B cell (primary cell): ENCODE measurements at regions not wholly inside any gene's neighbourhood (a gene's known extent, or its start where the extent isn't known, plus 50 kb on each side); places are given as distances from the start of the nearest gene placed in this dataset.
"Not testable (repeated sequence)": the region's sequence is repeated elsewhere in the genome, so short reads cannot be mapped to it uniquely, and the experiment has no call there.

Source experiments
- ATAC-seq: fragments of 200-7000 bp; cut with Tn5 transposase; one replicate; pipeline ENCODE4 v1.10.0; 2021; ENCODE audit warnings: low read depth, mild to moderate bottlenecking, moderate number of reproducible peaks, moderate library complexity
- CTCF ChIA-PET: fragments of 350-600 bp; sonication (Branson Sonifier 250); formaldehyde crosslinking; loops from one replicate; lab custom pipeline; 2021; ENCODE audit warnings: antibody characterized with exemption, inconsistent platforms; lab: Charles Lee
- POLR2A ChIA-PET: fragments of 350-600 bp; sonication (Branson Sonifier 250); formaldehyde crosslinking; loops from one replicate; lab custom pipeline; 2021; ENCODE audit warnings: antibody characterized with exemption; lab: Charles Lee
- DNase-seq: peaks from one replicate; pipeline ENCODE4 v3.0.0; 2013
- H2AFZ ChIP-seq: 2 replicates; pipeline ENCODE4 v1.6.1; 2012; ENCODE audit warnings: mild to moderate bottlenecking, low read depth, low read length; ENCODE audit not compliant: insufficient read depth, poor library complexity, severe bottlenecking
- H3K27ac ChIP-seq, 2 donors: 1 replicate in 1 of 2; 2 replicates in 1 of 2; pipeline ENCODE4 v1.5.1; 2012 to 2013; ENCODE audit warnings: low read length in 2 of 2, mild to moderate bottlenecking in 2 of 2, moderate library complexity in 1 of 2
- H3K27me3 ChIP-seq, 4 experiments: fragments of 200-600 bp in 1 of 4; sonication (generic) in 1 of 4; replicated peaks in 1 of 4; 1 replicate in 2 of 4; 2 replicates in 2 of 4; pipeline versions ENCODE4 v1.6.1 to v1.7.0; 2013 to 2016; ENCODE audit warnings: low read length in 3 of 4, mild to moderate bottlenecking in 2 of 4, mixed read lengths in 1 of 4, moderate library complexity in 1 of 4; ENCODE audit not compliant: insufficient read depth in 4 of 4, control insufficient read depth in 3 of 4; ENCODE audit errors: control extremely low read depth in 1 of 4
- H3K36me3 ChIP-seq, 2 experiments: replicated peaks in 1 of 2; 1 replicate in 1 of 2; 2 replicates in 1 of 2; pipeline versions ENCODE4 v1.6.1 to v1.7.1; 2013; ENCODE audit warnings: low read length in 1 of 2; ENCODE audit not compliant: insufficient read depth in 2 of 2, control insufficient read depth in 1 of 2; ENCODE audit errors: control extremely low read depth in 1 of 2, extremely low read depth in 1 of 2
- H3K4me1 ChIP-seq, 2 donors: fragments of 200-600 bp in 1 of 2; sonication (generic) in 1 of 2; 1 replicate in 1 of 2; 2 replicates in 1 of 2; pipeline versions ENCODE4 v1.5.1 to v1.6.1; 2013 to 2017; ENCODE audit warnings: low read length in 2 of 2; ENCODE audit not compliant: control insufficient read depth in 2 of 2, insufficient read depth in 2 of 2
- H3K4me2 ChIP-seq: replicated peaks from 2 replicates; pipeline ENCODE3; 2012; ENCODE audit warnings: mild to moderate bottlenecking, low read depth, low read length; ENCODE audit not compliant: poor library complexity, severe bottlenecking
- H3K4me3 ChIP-seq, 5 experiments: fragments of 200-600 bp in 1 of 5; sonication (generic) in 1 of 5; 1 replicate in 3 of 5; 2 replicates in 2 of 5; pipeline versions ENCODE4 v1.5.1 to v1.7.0; 2011 to 2016; ENCODE audit warnings: low read length in 4 of 5, mild to moderate bottlenecking in 4 of 5, low read depth in 2 of 5, control low read depth in 1 of 5, moderate library complexity in 1 of 5; ENCODE audit not compliant: insufficient read depth in 1 of 5; ENCODE audit errors: control extremely low read depth in 1 of 5, extremely low read depth in 1 of 5
- H3K79me2 ChIP-seq: fragments of 200-600 bp; sonication (generic); one replicate; pipeline ENCODE4 v1.6.0; 2016; ENCODE audit warnings: low read length; ENCODE audit not compliant: control insufficient read depth, insufficient read depth
- H3K9ac ChIP-seq: fragments of 200-600 bp; sonication (generic); 2 replicates; pipeline ENCODE4 v1.6.1; 2017; ENCODE audit warnings: mild to moderate bottlenecking, low read length, moderate library complexity
- H3K9me3 ChIP-seq, 3 donors: one replicate each; pipeline versions ENCODE4 v1.6.1 to v1.7.1; 2013; ENCODE audit warnings: low read length in 2 of 3; ENCODE audit not compliant: control insufficient read depth in 2 of 3, insufficient read depth in 1 of 3; ENCODE audit errors: control extremely low read depth in 1 of 3
- H4K20me1 ChIP-seq: 2 replicates; pipeline ENCODE4 v1.6.0; 2012; ENCODE audit warnings: mild to moderate bottlenecking, low read length; ENCODE audit not compliant: insufficient read depth, control insufficient read depth, poor library complexity, severe bottlenecking
- H3K27ac Mint-ChIP-seq: one replicate; pipeline ENCODE4 v1.8.0; 2021; ENCODE audit warnings: mixed read lengths
- H3K27me3 Mint-ChIP-seq: one replicate; pipeline ENCODE4 v1.8.0; 2021; ENCODE audit warnings: mixed read lengths
- H3K4me1 Mint-ChIP-seq: one replicate; pipeline ENCODE4 v1.8.0; 2021; ENCODE audit warnings: mixed read lengths
- H3K4me3 Mint-ChIP-seq: one replicate; pipeline ENCODE4 v1.8.0; 2021; ENCODE audit warnings: mixed read lengths
- H3K9me3 Mint-ChIP-seq: one replicate; pipeline ENCODE4 v1.8.0; 2022; ENCODE audit warnings: mixed read lengths; ENCODE audit not compliant: insufficient read depth
- EZH2 ChIP-seq: IDR thresholded peaks from 2 replicates; pipeline ENCODE4 v1.6.1; 2012; ENCODE audit warnings: borderline replicate concordance, low read depth, mild to moderate bottlenecking, moderate library complexity, low read length; ENCODE audit not compliant: insufficient read depth, poor library complexity, severe bottlenecking
- WGBS: methylation state at CpG from one replicate; pipeline ENCODE4 v1.1.5; 2013; ENCODE audit warnings: missing lambda C conversion rate; ENCODE audit not compliant: insufficient coverage; 5-methylcytosine and 5-hydroxymethylcytosine counted together
- intact Hi-C: fragments of 100-400 bp; cut with micrococcal nuclease; formaldehyde crosslinking; loops from one replicate; pipeline ENCODE4 v1.10.0; 2022
- TF ChIP-seq, protein P1 (sequence below): fragments of 200-600 bp; IDR thresholded peaks from one replicate; pipeline ENCODE4 v1.8.0; 2022; ENCODE audit warnings: antibody characterized with exemption, mild to moderate bottlenecking

GRCh38 chr17:61539728-61540127 is 51.3 kb downstream of the NACA2 start:
- no CpG with 5 or more reads among the region's 2 CpGs for WGBS

DNA sequence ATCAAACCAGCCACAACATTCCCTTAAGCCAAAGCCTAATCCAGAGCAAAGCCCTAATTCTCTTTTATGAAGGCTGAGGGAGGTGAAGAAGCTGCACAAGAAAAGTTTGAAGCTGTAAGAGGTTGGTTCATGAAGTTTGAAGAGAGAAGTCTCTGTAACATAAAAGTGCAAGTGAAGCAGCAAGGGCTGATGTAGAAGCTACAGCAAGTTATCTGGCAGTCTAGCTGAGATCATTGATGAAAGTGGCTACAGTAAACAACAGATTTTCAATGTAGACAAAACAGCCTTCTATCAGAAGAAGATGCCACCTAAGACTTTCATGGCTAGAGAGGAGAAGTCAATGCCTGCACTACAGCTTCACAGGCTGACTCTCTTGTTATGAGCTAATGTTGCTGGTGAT is 52.5 kb downstream of the NACA2 start:
- H3K27me3 Mint-ChIP-seq: peaks cover 24% of the 10 kb centered on the region
- Histone ChIP-seq H3K9ac (no peak overlapping the region), H3K4me1 (no peaks in the 10 kb centered on the region), H3K4me2 (no peak overlapping the region), H4K20me1 (no peaks in the 10 kb centered on the region), H3K27ac (no peak overlapping the region), H3K9me3 (peaks cover 0 to 4% (median 3%) of the 10 kb centered on the region in 3 donors), H3K36me3 (no peaks in the 10 kb centered on the region), H3K4me3 (no peak overlapping the region), H2AFZ (no peak overlapping the region), H3K79me2 (no peaks in the 10 kb centered on the region), H3K27me3 (peaks cover 0 to 3% (median 0%) of the 10 kb centered on the region in 4 experiments)
- no peak for ATAC-seq
- no peak overlapping the region for H3K4me3 Mint-ChIP-seq
- H3K4me1 Mint-ChIP-seq: peaks cover 3% of the 10 kb centered on the region
- no peak overlapping the region for H3K27ac Mint-ChIP-seq
- POLR2A ChIA-PET: no interaction called here
- intact Hi-C loops: no loop called here
- no peak for DNase-seq
- TF ChIP-seq EZH2: no peak
- TF ChIP-seq, protein P1, sequence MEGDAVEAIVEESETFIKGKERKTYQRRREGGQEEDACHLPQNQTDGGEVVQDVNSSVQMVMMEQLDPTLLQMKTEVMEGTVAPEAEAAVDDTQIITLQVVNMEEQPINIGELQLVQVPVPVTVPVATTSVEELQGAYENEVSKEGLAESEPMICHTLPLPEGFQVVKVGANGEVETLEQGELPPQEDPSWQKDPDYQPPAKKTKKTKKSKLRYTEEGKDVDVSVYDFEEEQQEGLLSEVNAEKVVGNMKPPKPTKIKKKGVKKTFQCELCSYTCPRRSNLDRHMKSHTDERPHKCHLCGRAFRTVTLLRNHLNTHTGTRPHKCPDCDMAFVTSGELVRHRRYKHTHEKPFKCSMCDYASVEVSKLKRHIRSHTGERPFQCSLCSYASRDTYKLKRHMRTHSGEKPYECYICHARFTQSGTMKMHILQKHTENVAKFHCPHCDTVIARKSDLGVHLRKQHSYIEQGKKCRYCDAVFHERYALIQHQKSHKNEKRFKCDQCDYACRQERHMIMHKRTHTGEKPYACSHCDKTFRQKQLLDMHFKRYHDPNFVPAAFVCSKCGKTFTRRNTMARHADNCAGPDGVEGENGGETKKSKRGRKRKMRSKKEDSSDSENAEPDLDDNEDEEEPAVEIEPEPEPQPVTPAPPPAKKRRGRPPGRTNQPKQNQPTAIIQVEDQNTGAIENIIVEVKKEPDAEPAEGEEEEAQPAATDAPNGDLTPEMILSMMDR: no peak
- CTCF ChIA-PET: no interaction called here
- peaks cover 7% of the 10 kb centered on the region for H3K9me3 Mint-ChIP-seq

More at GRCh38 chr17:61539728-61540127, 51.3 kb downstream of the NACA2 start:
- H3K9me3 ChIP-seq, H2AFZ ChIP-seq, POLR2A ChIA-PET, H3K9me3 Mint-ChIP-seq, H3K9ac ChIP-seq, H3K4me2 ChIP-seq, ATAC-seq, H4K20me1 ChIP-seq, H3K36me3 ChIP-seq, H3K4me3 Mint-ChIP-seq, intact Hi-C loops, H3K27ac ChIP-seq, DNase-seq, H3K79me2 ChIP-seq, CTCF ChIA-PET, H3K4me1 ChIP-seq, H3K27me3 ChIP-seq, H3K4me1 Mint-ChIP-seq, H3K27ac Mint-ChIP-seq, H3K4me3 ChIP-seq: not testable (repeated sequence)
- peaks cover 30% of the 10 kb centered on the region for H3K27me3 Mint-ChIP-seq
